Thoracic aorta (tissue), 2 donors: ENCODE measurements at regions not wholly inside any gene's neighbourhood (a gene's known extent, or its start where the extent isn't known, plus 50 kb on each side); places are given as distances from the start of the nearest gene placed in this dataset.
A peak's percentile ranks its signal among the peaks of the same experiment; 100 is the strongest.

Experiments
- ATAC-seq: fragments of 150-250 bp; one replicate; pipeline ENCODE4 v1.8.0; 2017; ENCODE audit warnings: low read depth; ENCODE audit not compliant: insufficient number of reproducible peaks, low FRiP score
- DNase-seq: peaks from one replicate; pipeline ENCODE4 v3.0.0-alpha.2; 2020; ENCODE audit warnings: low spot score
- H3K27ac ChIP-seq, 2 donors: fragments of 200-600 bp; sonication (generic); 1 replicate in 1 of 2; 2 replicates in 1 of 2; pipeline ENCODE4 v1.5.1; 2016; ENCODE audit warnings: mild to moderate bottlenecking in 2 of 2, moderate library complexity in 2 of 2
- H3K27me3 ChIP-seq: fragments of 200-600 bp; sonication (generic); replicated peaks from 2 replicates; pipeline ENCODE4 v1.6.0; 2016; ENCODE audit warnings: mild to moderate bottlenecking; ENCODE audit not compliant: insufficient read depth
- H3K36me3 ChIP-seq: fragments of 200-600 bp; sonication (generic); one replicate; pipeline ENCODE4 v1.5.1; 2016
- H3K4me1 ChIP-seq, 2 donors: fragments of 200-600 bp; sonication (generic); 1 replicate in 1 of 2; 2 replicates in 1 of 2; pipeline versions ENCODE4 v1.5.1 to v1.6.0; 2016; ENCODE audit warnings: low read depth in 2 of 2, mild to moderate bottlenecking in 1 of 2; ENCODE audit not compliant: control insufficient read depth in 1 of 2
- H3K4me3 ChIP-seq: fragments of 200-600 bp; sonication (generic); 2 replicates; pipeline ENCODE4 v1.5.1; 2016; ENCODE audit warnings: mild to moderate bottlenecking
- H3K9me3 ChIP-seq: fragments of 200-600 bp; sonication (generic); 2 replicates; pipeline ENCODE4 v1.5.1; 2016
- CTCF ChIP-seq: fragments of 200-600 bp; sonication (generic); IDR thresholded peaks from one replicate; pipeline ENCODE4 v1.5.1; 2019; ENCODE audit warnings: antibody characterized with exemption

- Histone ChIP-seq H3K36me3 (no peaks in the 10 kb centered on the region), H3K27ac (no peak overlapping the region), H3K9me3 (no peaks in the 10 kb centered on the region), H3K27me3 (no peaks in the 10 kb centered on the region), H3K4me3 (no peak overlapping the region), H3K4me1 (no peaks in the 10 kb centered on the region)
- TF ChIP-seq CTCF: no peak
- DNase-seq (no peak), ATAC-seq (no peak)
Observed at GRCh38 chr2:12990523-12990922, 273.8 kb downstream of the TRIB2 start.

- ATAC-seq (no peak), DNase-seq (no peak)
- peaks cover 0 to 25% of the 10 kb centered on the region in 2 donors for H3K4me1 ChIP-seq
- no peak overlapping the region for H3K27ac ChIP-seq
- no peaks in the 10 kb centered on the region for H3K9me3 ChIP-seq
- TF ChIP-seq CTCF: no peak
- no peak overlapping the region for H3K4me3 ChIP-seq
- no peaks in the 10 kb centered on the region for H3K36me3 ChIP-seq
- H3K27me3 ChIP-seq: no peaks in the 10 kb centered on the region
Observed at GRCh38 chr2:12998685-12999084, 281.9 kb downstream of the TRIB2 start.

- H3K4me1 ChIP-seq: peaks cover 0 to 26% of the 10 kb centered on the region in 2 donors
- no peak for DNase-seq
- ATAC-seq: no peak
- no peaks in the 10 kb centered on the region for H3K27me3 ChIP-seq
- peak overlapping the region; percentile 30 for H3K4me3 ChIP-seq
- no peak overlapping the region for H3K27ac ChIP-seq
- TF ChIP-seq CTCF: no peak
- no peaks in the 10 kb centered on the region for H3K36me3 ChIP-seq
- H3K9me3 ChIP-seq: no peaks in the 10 kb centered on the region
Observed at GRCh38 chr2:13000664-13001363, 284.1 kb downstream of the TRIB2 start.

- no peak for DNase-seq
- no peaks in the 10 kb centered on the region for H3K9me3 ChIP-seq
- no peaks in the 10 kb centered on the region for H3K27me3 ChIP-seq
- no peak for TF ChIP-seq CTCF
- H3K27ac ChIP-seq: no peak overlapping the region
- ATAC-seq: no peak
- H3K36me3 ChIP-seq: no peaks in the 10 kb centered on the region
- peaks cover 0 to 28% of the 10 kb centered on the region in 2 donors for H3K4me1 ChIP-seq
- no peak overlapping the region for H3K4me3 ChIP-seq
Observed at GRCh38 chr2:13001408-13001807, 284.7 kb downstream of the TRIB2 start.

GRCh38 chr2:13002536-13003331 is 286.0 kb downstream of the TRIB2 start:
- peaks cover 4 to 38% of the 10 kb centered on the region in 2 donors for H3K4me1 ChIP-seq
- ATAC-seq: no peak
- no peak overlapping the region for H3K27ac ChIP-seq
- H3K9me3 ChIP-seq: no peaks in the 10 kb centered on the region
- no peaks in the 10 kb centered on the region for H3K36me3 ChIP-seq
- no peaks in the 10 kb centered on the region for H3K27me3 ChIP-seq
- no peak overlapping the region for H3K4me3 ChIP-seq
- DNase-seq: no peak
- no peak for TF ChIP-seq CTCF
